Thyroid gland (tissue), 4 donors: ENCODE measurements at regions not wholly inside any gene's neighbourhood (a gene's known extent, or its start where the extent isn't known, plus 50 kb on each side); places are given as distances from the start of the nearest gene placed in this dataset.

ENCODE experiments used
- DNase-seq, 2 donors: peaks; one replicate each; pipeline ENCODE4 v3.0.0-alpha.2; 2019
- H3K27ac ChIP-seq, 3 donors: fragments of 200-600 bp; sonication (generic); 1 replicate in 2 of 3; 2 replicates in 1 of 3; pipeline ENCODE4 v1.5.1; 2016 to 2019; ENCODE audit warnings: mild to moderate bottlenecking in 1 of 3, moderate library complexity in 1 of 3
- H3K27me3 ChIP-seq: fragments of 200-600 bp; sonication (generic); one replicate; pipeline ENCODE4 v1.5.1; 2019
- H3K36me3 ChIP-seq, 2 donors: fragments of 200-600 bp; sonication (generic); one replicate each; pipeline ENCODE4 v1.5.1; 2016 to 2019
- H3K4me1 ChIP-seq, 2 donors: fragments of 200-600 bp; sonication (generic); one replicate each; pipeline ENCODE4 v1.5.1; 2017 to 2019
- H3K4me3 ChIP-seq, 3 donors: fragments of 200-600 bp; sonication (generic); replicated peaks in 1 of 3; 1 replicate in 2 of 3; 2 replicates in 1 of 3; pipeline ENCODE4 v1.5.1; 2016; ENCODE audit warnings: mild to moderate bottlenecking in 1 of 3
- H3K9me3 ChIP-seq: fragments of 200-600 bp; sonication (generic); one replicate; pipeline ENCODE4 v1.5.1; 2017
- POLR2A ChIP-seq, 2 donors: fragments of 450-650 bp; IDR thresholded peaks; one replicate each; pipeline ENCODE4 v1.6.1; 2017; ENCODE audit warnings: antibody characterized with exemption in 2 of 2, mild to moderate bottlenecking in 2 of 2, moderate library complexity in 1 of 2
- WGBS, 2 donors: methylation state at CpG; one replicate each; pipeline ENCODE4 v1.1.5; 2017; 5-methylcytosine and 5-hydroxymethylcytosine counted together
- intact Hi-C: fragments of 100-400 bp; cut with DNase I; formaldehyde crosslinking; loops from one replicate; pipeline ENCODE4 v1.15.1; 2023
- TF ChIP-seq, protein P1 (sequence below), 6 experiments: fragments of 200-600 bp in 3 of 6; fragments of 450-650 bp in 3 of 6; sonication (generic) in 3 of 6; IDR thresholded peaks; one replicate each; pipeline ENCODE4 v1.5.1; 2016 to 2019; ENCODE audit warnings: antibody characterized with exemption in 6 of 6, mild to moderate bottlenecking in 2 of 6, inconsistent platforms in 1 of 6, moderate library complexity in 1 of 6

DNA sequence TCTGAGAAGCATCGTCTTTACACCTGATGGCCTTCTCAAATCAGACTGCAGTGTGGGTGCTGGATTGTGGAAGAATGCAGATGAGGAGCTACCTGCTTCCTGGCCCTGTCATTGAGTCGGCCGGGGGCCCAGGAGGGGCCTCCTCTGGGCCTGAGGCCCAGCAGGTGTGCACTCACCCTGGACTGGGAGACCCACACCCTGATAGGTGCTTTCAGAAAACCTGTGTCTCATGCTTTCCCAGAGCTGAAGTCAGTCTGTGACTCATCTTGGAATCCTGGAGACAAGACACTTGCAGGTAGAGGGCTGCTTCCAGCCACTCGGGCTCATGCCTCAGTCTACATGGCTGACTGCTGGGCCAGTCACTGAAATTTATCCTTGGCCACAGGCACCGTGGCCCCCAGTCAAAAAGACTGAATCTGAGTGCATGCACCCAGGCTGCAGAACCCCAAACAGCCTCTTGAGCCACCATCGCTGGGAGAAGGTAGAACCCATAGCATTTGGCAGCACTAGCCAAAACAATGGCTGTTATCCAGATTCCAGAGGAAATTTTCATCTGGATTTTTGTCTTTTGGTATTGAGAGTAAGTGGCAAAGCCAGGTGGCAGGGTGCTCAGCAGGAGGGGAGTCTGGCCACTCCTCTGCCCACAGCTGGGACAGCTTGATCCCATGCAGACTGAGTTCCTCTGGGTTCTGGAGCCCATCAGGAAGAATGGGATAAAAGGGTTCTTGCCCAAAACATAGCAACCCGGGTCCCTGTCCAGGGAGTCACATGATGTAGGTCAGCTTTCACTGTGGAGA, 182.0 kb upstream of the CST7 start:
- intact Hi-C loops = no loop called here
- DNase-seq = no peak

DNA sequence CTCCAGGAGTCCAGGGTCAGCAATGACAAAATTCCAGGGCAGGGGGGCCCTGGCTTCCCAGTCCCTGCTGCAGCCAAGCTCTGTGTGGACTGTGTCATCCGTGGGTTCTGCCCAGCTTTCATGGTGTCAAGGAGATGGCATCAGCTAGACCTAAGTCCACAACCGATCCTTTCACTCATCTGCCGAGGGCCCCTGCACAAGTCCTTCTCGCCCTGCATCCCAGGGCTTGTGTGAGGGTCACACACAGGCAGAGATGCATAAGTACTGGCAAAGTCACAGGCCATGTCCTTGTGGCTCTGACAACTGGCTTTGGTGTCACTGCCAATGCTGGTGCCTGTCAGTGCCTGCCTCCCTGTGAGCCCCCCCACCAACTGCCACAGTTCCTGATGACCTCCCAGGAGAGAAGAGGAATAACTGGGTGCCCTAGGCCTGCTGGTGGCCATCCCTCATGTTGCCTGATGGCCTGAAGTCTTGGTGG, 181.4 kb upstream of the CST7 start:
- no peak for DNase-seq
- WGBS, 2 donors = 90 to 98% methylated on average over 4 of the region's 4 CpGs
- no peaks in the 10 kb centered on the region for H3K36me3 ChIP-seq
- TF ChIP-seq, protein P1, sequence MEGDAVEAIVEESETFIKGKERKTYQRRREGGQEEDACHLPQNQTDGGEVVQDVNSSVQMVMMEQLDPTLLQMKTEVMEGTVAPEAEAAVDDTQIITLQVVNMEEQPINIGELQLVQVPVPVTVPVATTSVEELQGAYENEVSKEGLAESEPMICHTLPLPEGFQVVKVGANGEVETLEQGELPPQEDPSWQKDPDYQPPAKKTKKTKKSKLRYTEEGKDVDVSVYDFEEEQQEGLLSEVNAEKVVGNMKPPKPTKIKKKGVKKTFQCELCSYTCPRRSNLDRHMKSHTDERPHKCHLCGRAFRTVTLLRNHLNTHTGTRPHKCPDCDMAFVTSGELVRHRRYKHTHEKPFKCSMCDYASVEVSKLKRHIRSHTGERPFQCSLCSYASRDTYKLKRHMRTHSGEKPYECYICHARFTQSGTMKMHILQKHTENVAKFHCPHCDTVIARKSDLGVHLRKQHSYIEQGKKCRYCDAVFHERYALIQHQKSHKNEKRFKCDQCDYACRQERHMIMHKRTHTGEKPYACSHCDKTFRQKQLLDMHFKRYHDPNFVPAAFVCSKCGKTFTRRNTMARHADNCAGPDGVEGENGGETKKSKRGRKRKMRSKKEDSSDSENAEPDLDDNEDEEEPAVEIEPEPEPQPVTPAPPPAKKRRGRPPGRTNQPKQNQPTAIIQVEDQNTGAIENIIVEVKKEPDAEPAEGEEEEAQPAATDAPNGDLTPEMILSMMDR (IDR thresholded peaks at IDR 0.05) = no peak
- TF ChIP-seq POLR2A (IDR thresholded peaks at IDR 0.05) = no peak
- H3K4me3 ChIP-seq = no peak overlapping the region
- H3K27ac ChIP-seq = no peak overlapping the region
- no peaks in the 10 kb centered on the region for H3K27me3 ChIP-seq
- intact Hi-C loops = no loop called here
- H3K9me3 ChIP-seq = no peaks in the 10 kb centered on the region
- peaks cover 0 to 5% of the 10 kb centered on the region in 2 donors for H3K4me1 ChIP-seq

More for the DNA sequence above, 182.0 kb upstream of the CST7 start:
- peaks cover 0 to 5% of the 10 kb centered on the region in 2 donors for H3K4me1 ChIP-seq
- TF ChIP-seq POLR2A (IDR thresholded peaks at IDR 0.05) = no peak
- TF ChIP-seq, protein P1 (IDR thresholded peaks at IDR 0.05) = no peak
- H3K9me3 ChIP-seq = no peaks in the 10 kb centered on the region
- no peaks in the 10 kb centered on the region for H3K27me3 ChIP-seq
- no peak overlapping the region for H3K4me3 ChIP-seq
- H3K36me3 ChIP-seq = no peaks in the 10 kb centered on the region
- WGBS, 2 donors = 74 to 88% methylated on average over 5 to 7 of the region's 7 CpGs
- H3K27ac ChIP-seq = no peak overlapping the region

DNA sequence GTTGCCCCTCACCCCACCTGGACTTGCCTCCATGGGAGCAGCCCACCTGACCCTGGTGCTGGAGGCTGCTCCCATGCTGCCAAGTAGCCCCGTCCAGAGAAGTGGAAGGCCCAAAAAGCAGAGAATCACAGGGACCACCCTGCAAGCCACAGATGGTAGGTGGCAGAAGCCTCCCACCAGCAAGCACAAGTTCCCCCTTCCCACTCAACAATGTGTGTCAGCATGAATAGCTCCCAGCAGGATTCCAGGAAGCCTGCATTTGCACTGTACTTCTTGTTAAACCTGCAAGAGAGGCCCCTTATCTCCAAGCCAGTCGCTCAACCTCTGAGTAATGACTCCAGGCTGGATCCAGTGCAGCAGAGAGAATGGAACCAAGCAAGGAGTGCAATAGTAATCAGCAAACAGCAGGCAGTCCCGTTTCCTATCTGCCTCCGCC, 180.8 kb upstream of the CST7 start:
- H3K4me1 ChIP-seq = peaks cover 0 to 5% of the 10 kb centered on the region in 2 donors
- TF ChIP-seq, protein P1 (IDR thresholded peaks at IDR 0.05) = no peak
- TF ChIP-seq POLR2A (IDR thresholded peaks at IDR 0.05) = no peak
- intact Hi-C loops = no loop called here
- 79 to 87% methylated on average over 4 of the region's 4 CpGs for WGBS, 2 donors
- no peak overlapping the region for H3K4me3 ChIP-seq
- H3K36me3 ChIP-seq = no peaks in the 10 kb centered on the region
- no peaks in the 10 kb centered on the region for H3K9me3 ChIP-seq
- DNase-seq = no peak
- no peak overlapping the region for H3K27ac ChIP-seq
- H3K27me3 ChIP-seq = no peaks in the 10 kb centered on the region

GRCh38 chr20:24768713-24769601, 180.1 kb upstream of the CST7 start:
- H3K27me3 ChIP-seq = no peaks in the 10 kb centered on the region
- DNase-seq = no peak
- H3K9me3 ChIP-seq = no peaks in the 10 kb centered on the region
- H3K4me1 ChIP-seq = peaks cover 0 to 5% of the 10 kb centered on the region in 2 donors
- no peaks in the 10 kb centered on the region for H3K36me3 ChIP-seq
- no peak overlapping the region for H3K4me3 ChIP-seq
- intact Hi-C loops = no loop called here
- H3K27ac ChIP-seq = no peak overlapping the region
- no peak for TF ChIP-seq POLR2A (IDR thresholded peaks at IDR 0.05)
- TF ChIP-seq, protein P1 (IDR thresholded peaks at IDR 0.05) = no peak
- 86% methylated on average over 7 to 10 of the region's 10 CpGs for WGBS, 2 donors
